GM18502 (cell line): ENCODE measurements at regions not wholly inside any gene's neighbourhood (a gene's known extent, or its start where the extent isn't known, plus 50 kb on each side); places are given as distances from the start of the nearest gene placed in this dataset.
"Not testable (repeated sequence)": the region's sequence is repeated elsewhere in the genome, so short reads cannot be mapped to it uniquely, and the experiment has no call there.

Source experiments
- ATAC-seq: cut with Tn5 transposase; IDR thresholded peaks from one replicate; pipeline ENCODE4 v1.9.1; 2021; ENCODE audit warnings: mild to moderate bottlenecking; ENCODE audit not compliant: unreplicated experiment, poor library complexity

GRCh38 chr15:69917056-69917455 lies 180.7 kb downstream of the TLE3 start:
- ATAC-seq = no peak

GRCh38 chr15:69919816-69920215 lies 177.9 kb downstream of the TLE3 start:
- no peak for ATAC-seq

GRCh38 chr15:69920221-69920620 lies 177.5 kb downstream of the TLE3 start:
- no peak for ATAC-seq

GRCh38 chr15:69921626-69922619 lies 175.8 kb downstream of the TLE3 start:
- peak; percentile 60 for ATAC-seq

- no peak for ATAC-seq
Measured at GRCh38 chr15:69924531-69924930, 173.2 kb downstream of the TLE3 start.

- no peak for ATAC-seq
Measured at GRCh38 chr15:69926006-69926405, 171.7 kb downstream of the TLE3 start.

- ATAC-seq = no peak
Measured at GRCh38 chr15:69926721-69927120, 171.0 kb downstream of the TLE3 start.

GRCh38 chr15:69928890-69929289 lies 168.8 kb downstream of the TLE3 start:
- not testable (repeated sequence) for ATAC-seq

GRCh38 chr15:69929905-69930630 lies 167.6 kb downstream of the TLE3 start:
- no peak for ATAC-seq

GRCh38 chr15:69930754-69931153 lies 167.0 kb downstream of the TLE3 start:
- no peak for ATAC-seq

- no peak for ATAC-seq
Measured at GRCh38 chr15:69931156-69931555, 166.6 kb downstream of the TLE3 start.

- no peak for ATAC-seq
Measured at GRCh38 chr15:69934607-69935006, 163.1 kb downstream of the TLE3 start.

GRCh38 chr15:69939513-69940440 lies 157.9 kb downstream of the TLE3 start:
- ATAC-seq = no peak

GRCh38 chr15:69940441-69941300 lies 157.0 kb downstream of the TLE3 start:
- ATAC-seq = no peak

- ATAC-seq = no peak
Measured at GRCh38 chr15:69941301-69941605, 156.5 kb downstream of the TLE3 start.

GRCh38 chr15:69941706-69942495 lies 155.8 kb downstream of the TLE3 start:
- no peak for ATAC-seq

- no peak for ATAC-seq
Measured at GRCh38 chr15:69943637-69944036, 154.1 kb downstream of the TLE3 start.

GRCh38 chr15:69945729-69946128 lies 152.0 kb downstream of the TLE3 start:
- ATAC-seq = no peak

- no peak for ATAC-seq
Measured at GRCh38 chr15:69946870-69947269, 150.8 kb downstream of the TLE3 start.
